ENCODE measurements at regions not wholly inside any gene's neighbourhood (a gene's known extent, or its start where the extent isn't known, plus 50 kb on each side); places are given as distances from the start of the nearest gene placed in this dataset.

GRCh38 chr15:95883064-95883463 is 447.4 kb upstream of the NR2F2 start:
- TF ChIP-seq, protein P1, sequence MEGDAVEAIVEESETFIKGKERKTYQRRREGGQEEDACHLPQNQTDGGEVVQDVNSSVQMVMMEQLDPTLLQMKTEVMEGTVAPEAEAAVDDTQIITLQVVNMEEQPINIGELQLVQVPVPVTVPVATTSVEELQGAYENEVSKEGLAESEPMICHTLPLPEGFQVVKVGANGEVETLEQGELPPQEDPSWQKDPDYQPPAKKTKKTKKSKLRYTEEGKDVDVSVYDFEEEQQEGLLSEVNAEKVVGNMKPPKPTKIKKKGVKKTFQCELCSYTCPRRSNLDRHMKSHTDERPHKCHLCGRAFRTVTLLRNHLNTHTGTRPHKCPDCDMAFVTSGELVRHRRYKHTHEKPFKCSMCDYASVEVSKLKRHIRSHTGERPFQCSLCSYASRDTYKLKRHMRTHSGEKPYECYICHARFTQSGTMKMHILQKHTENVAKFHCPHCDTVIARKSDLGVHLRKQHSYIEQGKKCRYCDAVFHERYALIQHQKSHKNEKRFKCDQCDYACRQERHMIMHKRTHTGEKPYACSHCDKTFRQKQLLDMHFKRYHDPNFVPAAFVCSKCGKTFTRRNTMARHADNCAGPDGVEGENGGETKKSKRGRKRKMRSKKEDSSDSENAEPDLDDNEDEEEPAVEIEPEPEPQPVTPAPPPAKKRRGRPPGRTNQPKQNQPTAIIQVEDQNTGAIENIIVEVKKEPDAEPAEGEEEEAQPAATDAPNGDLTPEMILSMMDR (IDR thresholded peaks at IDR 0.05), result no peak

DNA sequence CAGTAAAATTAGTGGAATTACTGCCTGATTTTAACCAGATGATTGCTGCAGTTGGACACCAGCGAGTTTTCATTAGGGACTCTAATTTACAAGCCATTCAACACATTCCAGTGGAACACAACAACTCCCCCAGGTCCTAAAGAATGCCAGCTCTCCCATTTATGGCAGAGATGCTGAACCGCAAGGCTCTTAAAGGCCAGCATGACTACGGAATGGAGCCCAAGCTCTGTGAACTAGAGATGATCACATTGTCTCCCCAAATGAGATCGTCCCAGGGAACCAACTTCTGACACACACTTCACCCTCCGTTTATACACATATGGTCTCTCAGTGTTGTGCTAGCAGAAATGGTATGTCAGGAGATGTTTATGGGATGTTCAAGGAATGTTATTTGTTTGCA is 446.2 kb upstream of the NR2F2 start:
- TF ChIP-seq, protein P1 (IDR thresholded peaks at IDR 0.05), result no peak

GRCh38 chr15:95887666-95888390 is 442.7 kb upstream of the NR2F2 start:
- TF ChIP-seq, protein P1 (IDR thresholded peaks at IDR 0.05), result no peak

- TF ChIP-seq, protein P1 (IDR thresholded peaks at IDR 0.05), result no peak
These were observed 441.7 kb upstream of the NR2F2 start for GRCh38 chr15:95888762-95889161.

GRCh38 chr15:95894407-95894956 is 436.0 kb upstream of the NR2F2 start:
- TF ChIP-seq, protein P1 (IDR thresholded peaks at IDR 0.05), result no peak

DNA sequence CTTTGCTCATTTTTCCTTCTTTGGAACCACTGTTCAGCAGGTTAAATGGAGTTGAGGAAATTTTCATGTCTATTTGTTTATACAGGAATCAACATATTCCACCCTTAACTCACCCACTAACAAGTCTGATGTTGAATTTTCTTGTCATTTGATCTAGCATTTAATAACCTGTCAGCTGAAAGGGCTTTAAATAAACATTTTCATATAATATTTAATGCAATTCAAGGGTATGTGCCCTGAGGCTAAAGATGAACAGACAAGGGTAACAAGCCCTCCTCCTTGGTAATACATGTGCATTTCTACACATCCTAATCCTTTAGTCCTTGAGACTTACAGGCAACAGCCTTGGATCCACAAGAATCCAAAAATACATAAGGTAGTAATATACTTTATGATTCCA is 435.0 kb upstream of the NR2F2 start:
- TF ChIP-seq, protein P1 (IDR thresholded peaks at IDR 0.05), result no peak

GRCh38 chr15:95897651-95898050 is 432.8 kb upstream of the NR2F2 start:
- TF ChIP-seq, protein P1 (IDR thresholded peaks at IDR 0.05), result no peak
